PC-9 (cell line): ENCODE measurements at regions not wholly inside any gene's neighbourhood (a gene's known extent, or its start where the extent isn't known, plus 50 kb on each side); places are given as distances from the start of the nearest gene placed in this dataset.

Experiments used
- BruUV-seq: library from RNA; stranded (reverse); fragments of 400-500 nt; replicated peaks from 2 replicates; lab custom pipeline; 2021; lab: Mats Ljungman, UMichigan
- CTCF ChIA-PET: fragments of 300-600 bp; sonication (Branson Sonifier 250); formaldehyde crosslinking; loops from one replicate; lab custom pipeline; 2022; ENCODE audit warnings: antibody characterized with exemption; lab: Charles Lee
- POLR2A ChIA-PET: fragments of 300-600 bp; sonication (Branson Sonifier 250); formaldehyde crosslinking; loops from one replicate; lab custom pipeline; 2022; ENCODE audit warnings: antibody characterized with exemption; ENCODE audit not compliant: unreplicated experiment; lab: Charles Lee
- DNase-seq, 2 experiments: peaks; one replicate each; pipeline versions ENCODE4 v3.0.0 to v3.0.0-alpha.2; 2015 to 2022; ENCODE audit warnings: mixed read lengths in 1 of 2
- H2AFZ ChIP-seq: fragments of 200-600 bp; sonication (generic); 2 replicates; pipeline ENCODE4 v1.8.1; 2017; ENCODE audit warnings: antibody characterized with exemption
- H3F3A ChIP-seq: fragments of 200-600 bp; sonication (generic); 2 replicates; pipeline ENCODE4 v1.8.1; 2017; ENCODE audit warnings: antibody characterized with exemption, mild to moderate bottlenecking, low read depth; ENCODE audit not compliant: insufficient read depth
- H3K27ac ChIP-seq: fragments of 200-600 bp; sonication (generic); 2 replicates; pipeline ENCODE4 v1.6.1; 2016; ENCODE audit warnings: mixed run types
- H3K27me3 ChIP-seq: fragments of 200-600 bp; sonication (generic); 2 replicates; pipeline ENCODE4 v1.6.1; 2016; ENCODE audit warnings: low read depth, mixed run types; ENCODE audit not compliant: insufficient read depth
- H3K36me3 ChIP-seq: fragments of 200-600 bp; sonication (generic); 2 replicates; pipeline ENCODE4 v1.6.1; 2016; ENCODE audit warnings: low read depth, mixed run types
- H3K4me1 ChIP-seq: fragments of 200-600 bp; sonication (generic); replicated peaks from 2 replicates; pipeline ENCODE4 v1.6.1; 2016; ENCODE audit warnings: mixed run types; ENCODE audit not compliant: insufficient read depth
- H3K4me2 ChIP-seq: fragments of 200-600 bp; sonication (generic); 2 replicates; pipeline ENCODE4 v1.6.1; 2017; ENCODE audit warnings: mixed run types
- H3K4me3 ChIP-seq: fragments of 200-600 bp; sonication (generic); 2 replicates; pipeline ENCODE4 v1.6.1; 2016; ENCODE audit warnings: mixed run types
- H3K79me2 ChIP-seq: fragments of 200-600 bp; sonication (generic); 2 replicates; pipeline ENCODE4 v1.6.1; 2017; ENCODE audit warnings: low read depth, mixed run types
- H3K9me2 ChIP-seq: fragments of 200-600 bp; sonication (generic); 2 replicates; pipeline ENCODE4 v1.8.1; 2017; ENCODE audit warnings: mild to moderate bottlenecking; ENCODE audit not compliant: insufficient read depth
- H3K9me3 ChIP-seq: fragments of 200-600 bp; sonication (generic); 2 replicates; pipeline ENCODE4 v1.8.1; 2016; ENCODE audit warnings: low read depth; ENCODE audit not compliant: insufficient read depth
- H4K20me1 ChIP-seq: fragments of 200-600 bp; sonication (generic); 2 replicates; pipeline ENCODE4 v1.8.1; 2017; ENCODE audit not compliant: insufficient read depth
- CTCF ChIP-seq: fragments of 200-600 bp; sonication (generic); conservative IDR thresholded peaks from 2 replicates; pipeline ENCODE4 v1.6.1; 2017; ENCODE audit warnings: mixed run types, antibody characterized with exemption, mild to moderate bottlenecking, moderate library complexity
- EZH2 ChIP-seq: fragments of 200-600 bp; sonication (generic); IDR thresholded peaks from 2 replicates; pipeline ENCODE4 v1.8.0; 2017; ENCODE audit warnings: antibody characterized with exemption, low read depth
- intact Hi-C: fragments of 100-400 bp; cut with micrococcal nuclease; formaldehyde crosslinking; loops from one replicate; pipeline ENCODE4 v1.10.0; 2022; ENCODE audit not compliant: unreplicated experiment

GRCh38 chr2:8217468-8218030 lies 464.3 kb upstream of the ID2 start:
- intact Hi-C loops, result no loop called here
- BruUV-seq, result no TSS peak
- no peaks in the 10 kb centered on the region for H3K9me3 ChIP-seq
- no peaks in the 10 kb centered on the region for H4K20me1 ChIP-seq
- H3K79me2 ChIP-seq, result no peaks in the 10 kb centered on the region
- peaks cover 8% of the 10 kb centered on the region; the same call in 1 of the 2 replicates for H3K9me2 ChIP-seq
- CTCF ChIA-PET, result no interaction called here
- no peaks in the 10 kb centered on the region for H3K36me3 ChIP-seq
- no peaks in the 10 kb centered on the region for H3F3A ChIP-seq
- TF ChIP-seq EZH2 (no peak), CTCF (no peak)
- no peak overlapping the region for H3K4me2 ChIP-seq
- H2AFZ ChIP-seq, result no peak overlapping the region
- DNase-seq, result no peak
- peaks cover 35% of the 10 kb centered on the region for H3K27me3 ChIP-seq
- no peaks in the 10 kb centered on the region for H3K4me1 ChIP-seq
- H3K4me3 ChIP-seq, result no peak overlapping the region
- H3K27ac ChIP-seq, result no peak overlapping the region
- POLR2A ChIA-PET, result no interaction called here

- no peak overlapping the region for H3K27ac ChIP-seq
- H3K9me2 ChIP-seq, result 0 out of 2 replicates have a peak, but pooled peaks cover under 1% of the 10 kb centered on the region
- H3K36me3 ChIP-seq, result no peaks in the 10 kb centered on the region
- POLR2A ChIA-PET, result no interaction called here
- H3K79me2 ChIP-seq, result no peaks in the 10 kb centered on the region
- no peaks in the 10 kb centered on the region for H4K20me1 ChIP-seq
- no TSS peak for BruUV-seq
- no peak overlapping the region for H3K4me3 ChIP-seq
- DNase-seq, result no peak
- peaks cover 50% of the 10 kb centered on the region for H3K27me3 ChIP-seq
- TF ChIP-seq EZH2 (no peak), CTCF (no peak)
- intact Hi-C loops, result no loop called here
- no peak overlapping the region for H2AFZ ChIP-seq
- H3F3A ChIP-seq, result no peaks in the 10 kb centered on the region
- no peaks in the 10 kb centered on the region for H3K9me3 ChIP-seq
- H3K4me2 ChIP-seq, result no peak overlapping the region
- H3K4me1 ChIP-seq, result no peaks in the 10 kb centered on the region
- CTCF ChIA-PET, result no interaction called here
Observed at GRCh38 chr2:8219096-8219495, 462.8 kb upstream of the ID2 start.

GRCh38 chr2:8219631-8220355 lies 462.1 kb upstream of the ID2 start:
- Histone ChIP-seq H3K4me3 (no peak overlapping the region), H2AFZ (no peak overlapping the region), H3K4me1 (no peaks in the 10 kb centered on the region), H3K27ac (no peak overlapping the region), H3K9me3 (no peaks in the 10 kb centered on the region), H3F3A (no peaks in the 10 kb centered on the region), H3K4me2 (no peak overlapping the region), H3K27me3 (peaks cover 57% of the 10 kb centered on the region), H3K79me2 (no peaks in the 10 kb centered on the region), H3K36me3 (no peaks in the 10 kb centered on the region), H4K20me1 (no peaks in the 10 kb centered on the region), H3K9me2 (no peaks in the 10 kb centered on the region)
- ChIA-PET POLR2A (interaction anchor here (0.6 kb wide), 1 partner anchor 873 kb away, joined by 3 read pairs; no protein-coding TSS in a partner anchor), CTCF (no interaction called here)
- BruUV-seq, result no TSS peak
- DNase-seq, result no peak
- intact Hi-C loops, result no loop called here
- TF ChIP-seq CTCF, result no peak
- TF ChIP-seq EZH2, result no peak
